Suprapubic skin (tissue), 4 donors: ENCODE measurements at regions not wholly inside any gene's neighbourhood (a gene's known extent, or its start where the extent isn't known, plus 50 kb on each side); places are given as distances from the start of the nearest gene placed in this dataset.
"Not testable (repeated sequence)": the region's sequence is repeated elsewhere in the genome, so short reads cannot be mapped to it uniquely, and the experiment has no call there.

Experiments used
- DNase-seq, 2 donors: peaks; one replicate each; pipeline ENCODE4 v3.0.0-alpha.2; 2019; ENCODE audit warnings: low spot score in 2 of 2
- H3K27ac ChIP-seq: fragments of 200-600 bp; sonication (generic); one replicate; pipeline ENCODE4 v1.5.1; 2019
- H3K27me3 ChIP-seq: fragments of 200-600 bp; sonication (generic); one replicate; pipeline ENCODE4 v1.5.1; 2019
- H3K36me3 ChIP-seq: fragments of 200-600 bp; sonication (generic); one replicate; pipeline ENCODE4 v1.5.1; 2019
- H3K4me1 ChIP-seq: fragments of 200-600 bp; sonication (generic); one replicate; pipeline ENCODE4 v1.5.1; 2019
- H3K4me3 ChIP-seq: fragments of 200-600 bp; sonication (generic); one replicate; pipeline ENCODE4 v1.5.1; 2019; ENCODE audit warnings: mild to moderate bottlenecking
- H3K9me3 ChIP-seq: fragments of 200-600 bp; sonication (generic); one replicate; pipeline ENCODE4 v1.5.1; 2019
- CTCF ChIP-seq, 2 donors: fragments of 200-600 bp in 1 of 2; fragments of 450-650 bp in 1 of 2; sonication (generic) in 1 of 2; IDR thresholded peaks; one replicate each; pipeline ENCODE4 v1.5.1; 2016 to 2019; ENCODE audit warnings: antibody characterized with exemption in 2 of 2, mild to moderate bottlenecking in 1 of 2, moderate library complexity in 1 of 2
- EP300 ChIP-seq: sonication (generic); formaldehyde crosslinking; IDR thresholded peaks from one replicate; pipeline ENCODE4 v1.6.1; 2017; ENCODE audit warnings: antibody characterized with exemption
- POLR2A ChIP-seq, 2 donors: fragments of 450-650 bp; IDR thresholded peaks; one replicate each; pipeline ENCODE4 v1.6.1; 2017; ENCODE audit warnings: antibody characterized with exemption in 2 of 2, mild to moderate bottlenecking in 2 of 2, moderate library complexity in 2 of 2
- POLR2AphosphoS5 ChIP-seq, 3 donors: sonication (generic); formaldehyde crosslinking; IDR thresholded peaks; one replicate each; pipeline ENCODE4 v1.6.1; 2017; ENCODE audit warnings: antibody characterized with exemption in 3 of 3
- WGBS: methylation state at CpG from one replicate; pipeline ENCODE4 v1.1.5; 2018; 5-methylcytosine and 5-hydroxymethylcytosine counted together

GRCh38 chr6:48667797-48668196 lies 556.8 kb upstream of the PTCHD4 start:
- H3K9me3 ChIP-seq, result no peaks in the 10 kb centered on the region
- TF ChIP-seq CTCF (IDR thresholded peaks at IDR 0.05), result no peak
- no peak for TF ChIP-seq POLR2A (IDR thresholded peaks at IDR 0.05)
- TF ChIP-seq POLR2AphosphoS5 (IDR thresholded peaks at IDR 0.05), result no peak
- no peak for TF ChIP-seq EP300
- H3K36me3 ChIP-seq, result no peaks in the 10 kb centered on the region
- no peaks in the 10 kb centered on the region for H3K4me1 ChIP-seq
- H3K27ac ChIP-seq, result no peak overlapping the region
- no peak for DNase-seq
- no peak overlapping the region for H3K4me3 ChIP-seq
- 84% methylated on average over 2 of the region's 2 CpGs for WGBS
- no peaks in the 10 kb centered on the region for H3K27me3 ChIP-seq

GRCh38 chr6:48664826-48665225 lies 553.8 kb upstream of the PTCHD4 start:
- Histone ChIP-seq H3K9me3 (no peaks in the 10 kb centered on the region), H3K27me3 (no peaks in the 10 kb centered on the region), H3K27ac (no peak overlapping the region), H3K4me3 (no peak overlapping the region), H3K36me3 (no peaks in the 10 kb centered on the region), H3K4me1 (no peaks in the 10 kb centered on the region)
- DNase-seq, result no peak
- no peak for TF ChIP-seq EP300
- 47% methylated on average over 3 of the region's 3 CpGs for WGBS

GRCh38 chr6:48658915-48659314 lies 547.9 kb upstream of the PTCHD4 start:
- DNase-seq, result no peak
- H3K9me3 ChIP-seq, result no peaks in the 10 kb centered on the region
- WGBS, result 38% methylated on average over 2 of the region's 2 CpGs

DNA sequence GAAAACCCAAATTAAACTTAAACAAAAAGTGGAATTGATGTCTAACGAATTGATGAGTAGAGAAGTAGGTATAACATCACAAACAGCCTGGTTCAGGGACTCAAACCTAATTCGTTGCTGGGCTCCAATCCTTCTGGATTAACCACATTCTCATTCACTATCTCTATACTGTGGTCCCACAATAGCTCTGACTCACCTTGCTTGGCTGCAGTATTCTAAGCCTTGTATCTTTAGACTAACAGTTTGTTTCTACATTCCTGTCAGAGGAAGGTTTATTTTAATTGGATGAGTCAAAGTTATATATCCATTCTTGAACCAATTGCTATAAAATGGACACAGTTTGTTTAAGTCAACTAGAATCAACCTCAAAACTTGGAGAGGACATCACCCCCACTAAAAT lies 530.5 kb upstream of the PTCHD4 start:
- Histone ChIP-seq H3K4me3 (no peak overlapping the region), H3K36me3 (no peaks in the 10 kb centered on the region), H3K27me3 (no peaks in the 10 kb centered on the region), H3K27ac (no peak overlapping the region), H3K4me1 (no peaks in the 10 kb centered on the region), H3K9me3 (no peaks in the 10 kb centered on the region)
- TF ChIP-seq CTCF (IDR thresholded peaks at IDR 0.05), result no peak
- TF ChIP-seq POLR2A (IDR thresholded peaks at IDR 0.05), result no peak
- TF ChIP-seq POLR2AphosphoS5 (IDR thresholded peaks at IDR 0.05), result no peak
- TF ChIP-seq EP300, result no peak
- no peak for DNase-seq
- 59% methylated on average over 2 of the region's 2 CpGs for WGBS

More at GRCh38 chr6:48658915-48659314, 547.9 kb upstream of the PTCHD4 start:
- no peaks in the 10 kb centered on the region for H3K36me3 ChIP-seq
- TF ChIP-seq EP300 (no peak), CTCF (IDR thresholded peaks at IDR 0.05) (no peak), POLR2A (IDR thresholded peaks at IDR 0.05) (no peak), POLR2AphosphoS5 (IDR thresholded peaks at IDR 0.05) (no peak)
- no peak overlapping the region for H3K27ac ChIP-seq
- no peak overlapping the region for H3K4me3 ChIP-seq
- H3K4me1 ChIP-seq, result no peaks in the 10 kb centered on the region
- H3K27me3 ChIP-seq, result no peaks in the 10 kb centered on the region

- not testable (repeated sequence) for H3K4me3 ChIP-seq, H3K9me3 ChIP-seq, H3K27ac ChIP-seq, H3K36me3 ChIP-seq, DNase-seq, H3K27me3 ChIP-seq, H3K4me1 ChIP-seq
- WGBS, result 16% methylated on average over 1 of the region's 1 CpG
These were observed 527.8 kb upstream of the PTCHD4 start for GRCh38 chr6:48638796-48639195.

DNA sequence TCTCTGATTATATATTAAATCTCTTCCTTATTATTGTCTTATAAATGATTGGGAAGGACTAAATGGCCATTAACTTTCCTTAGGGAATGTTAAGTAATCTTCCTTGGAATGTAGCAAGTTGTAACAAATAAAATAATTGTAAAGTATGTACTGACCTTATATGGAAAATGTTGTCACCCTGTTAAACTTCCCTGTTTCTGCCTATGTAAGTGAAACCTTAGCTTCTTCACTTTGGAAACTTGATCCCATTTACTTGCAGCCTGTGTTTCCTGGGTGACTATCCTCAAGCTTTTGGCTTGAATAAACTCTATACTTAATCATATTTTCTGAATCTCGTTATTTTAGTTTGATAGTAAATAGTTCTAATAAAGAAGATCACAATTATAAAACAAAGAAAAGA lies 519.5 kb upstream of the PTCHD4 start:
- H3K27me3 ChIP-seq, result no peaks in the 10 kb centered on the region
- no peak for DNase-seq
- no peak overlapping the region for H3K4me3 ChIP-seq
- no peak for TF ChIP-seq EP300
- TF ChIP-seq POLR2A (IDR thresholded peaks at IDR 0.05), result no peak
- no peak for TF ChIP-seq POLR2AphosphoS5 (IDR thresholded peaks at IDR 0.05)
- no peak for TF ChIP-seq CTCF (IDR thresholded peaks at IDR 0.05)
- 71% methylated on average over 1 of the region's 1 CpG for WGBS
- H3K36me3 ChIP-seq, result no peaks in the 10 kb centered on the region
- H3K27ac ChIP-seq, result no peak overlapping the region
- H3K9me3 ChIP-seq, result no peaks in the 10 kb centered on the region
- H3K4me1 ChIP-seq, result no peaks in the 10 kb centered on the region
